Endothelial cell of hepatic sinusoid (primary cell): ENCODE measurements at regions not wholly inside any gene's neighbourhood (a gene's known extent, or its start where the extent isn't known, plus 50 kb on each side); places are given as distances from the start of the nearest gene placed in this dataset.
"Not testable (repeated sequence)": the region's sequence is repeated elsewhere in the genome, so short reads cannot be mapped to it uniquely, and the experiment has no call there.

Experiments
- in situ Hi-C: cut with HindIII; loops from 2 replicates; pipeline ENCODE4 v1.10.0; 2017; ENCODE audit warnings: low sequenced_read_pairs

DNA sequence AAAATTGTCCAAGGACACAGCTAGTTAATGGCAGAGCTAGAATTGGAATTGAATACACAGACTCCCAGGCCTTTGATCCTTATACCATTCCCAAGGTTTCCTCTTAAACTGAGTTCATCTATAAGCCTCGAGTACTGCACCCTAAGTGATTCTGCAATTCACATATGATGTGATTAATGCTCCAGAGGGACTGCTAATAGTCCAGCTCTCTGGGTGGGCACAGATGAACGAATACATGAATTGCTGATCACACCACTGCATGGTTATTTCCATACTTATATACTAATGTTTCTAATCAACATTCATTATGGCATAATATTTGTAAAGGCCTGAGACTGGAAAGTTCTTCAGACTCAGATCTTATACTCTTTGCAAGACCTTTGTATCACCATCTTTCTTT is 101.8 kb downstream of the NUFIP1 start:
- in situ Hi-C loops = no loop called here

- in situ Hi-C loops = no loop called here
Observed at GRCh38 chr13:44884076-44884729, 105.1 kb downstream of the NUFIP1 start.

DNA sequence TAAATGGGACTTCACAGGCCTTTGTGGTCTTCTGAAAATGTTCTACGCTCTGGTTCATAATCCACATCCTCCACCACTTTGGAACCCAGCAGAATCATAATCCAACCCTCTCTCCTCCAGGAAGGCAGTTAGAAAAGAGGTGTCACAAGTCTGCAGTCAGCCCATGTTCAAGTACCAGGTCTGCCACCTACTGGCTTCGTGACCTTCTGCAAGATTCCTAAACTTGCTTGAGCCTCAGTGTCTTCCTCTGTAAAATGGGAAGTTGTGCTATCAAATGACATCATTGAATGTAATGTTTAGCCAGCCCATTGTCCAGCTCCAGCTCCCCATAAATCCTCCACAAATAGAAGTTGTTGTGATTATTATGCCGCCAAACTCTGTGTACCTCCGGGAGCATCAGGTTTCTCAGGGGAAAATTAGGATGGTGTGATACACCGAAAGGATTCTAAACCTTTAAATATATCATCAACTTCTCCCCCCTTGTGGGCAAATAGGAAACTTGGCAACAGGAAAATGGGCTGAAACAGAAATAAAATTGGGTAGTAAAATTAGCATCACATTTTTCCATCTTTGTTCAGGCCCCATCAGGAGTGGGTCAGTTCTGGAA is 109.7 kb downstream of the NUFIP1 start:
- in situ Hi-C loops = no loop called here

DNA sequence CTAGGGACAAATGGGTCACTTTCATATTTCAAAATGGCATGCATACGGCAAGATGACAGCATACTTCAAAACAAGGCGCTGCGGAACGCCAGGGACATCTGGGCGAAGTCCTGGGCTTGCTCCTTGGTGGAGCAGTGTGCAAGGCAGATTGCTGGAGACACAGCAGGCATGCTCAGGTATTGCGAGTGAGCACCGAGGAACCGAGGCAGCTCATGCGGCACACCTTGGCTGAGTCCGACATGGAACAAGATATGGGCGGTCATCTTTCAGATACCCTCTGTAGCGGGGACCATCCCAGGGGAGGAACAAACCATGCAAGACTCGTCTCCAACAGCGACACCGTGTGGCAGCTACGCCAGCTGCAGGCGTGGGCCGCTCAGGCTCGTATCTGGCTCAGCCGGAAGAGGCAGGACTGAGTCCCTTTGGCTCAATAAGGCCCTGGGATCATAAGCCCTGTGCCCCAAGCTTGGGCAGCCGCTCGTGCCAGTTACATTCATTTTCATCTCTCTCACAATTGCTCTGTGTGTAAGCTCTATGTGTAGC is 112.4 kb downstream of the NUFIP1 start:
- in situ Hi-C loops = no loop called here

GRCh38 chr13:44874886-44875630 is 114.2 kb downstream of the NUFIP1 start:
- in situ Hi-C loops = no loop called here

GRCh38 chr13:44874176-44874575 is 115.1 kb downstream of the NUFIP1 start:
- in situ Hi-C loops = no loop called here

DNA sequence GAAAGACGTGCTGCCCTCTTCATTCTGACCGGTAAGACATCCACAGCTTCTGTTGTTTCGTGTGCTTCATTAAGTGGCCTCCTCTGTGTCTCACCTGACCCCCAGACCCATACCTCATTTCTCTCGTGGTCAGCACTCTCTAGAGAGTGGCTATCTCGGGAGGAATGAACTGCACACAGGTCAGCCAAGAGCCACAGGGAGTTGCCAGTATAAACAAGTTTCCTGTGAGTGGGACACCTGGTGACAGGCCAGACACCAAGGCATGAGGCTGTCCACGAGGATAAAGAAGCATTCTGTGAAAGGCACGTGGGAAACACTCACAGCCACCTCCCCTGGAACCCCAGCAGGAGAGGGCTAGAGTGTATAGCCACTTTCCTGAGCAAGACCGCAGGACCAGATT is 115.8 kb downstream of the NUFIP1 start:
- in situ Hi-C loops = no loop called here

DNA sequence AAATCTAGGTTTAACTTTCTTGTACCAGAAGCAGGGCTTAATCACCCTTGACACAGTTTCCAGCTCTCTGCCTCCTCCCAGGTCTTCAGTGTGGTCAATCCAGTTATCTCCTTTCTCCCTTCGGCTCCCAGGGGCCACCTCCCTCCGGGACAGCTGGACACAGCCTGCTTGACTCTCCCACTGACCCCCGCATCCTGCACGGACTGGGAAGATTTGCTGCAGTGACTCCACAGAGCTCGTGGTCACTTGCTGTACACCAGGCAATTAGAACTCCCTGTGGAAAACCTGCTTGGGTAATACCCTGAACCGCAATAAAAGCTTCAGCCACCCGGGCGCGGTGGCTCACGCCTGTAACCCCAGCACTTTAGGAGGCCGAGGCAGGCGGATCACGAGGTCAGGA is 116.5 kb downstream of the NUFIP1 start:
- in situ Hi-C loops = no loop called here

- in situ Hi-C loops = no loop called here
Observed at GRCh38 chr13:44870456-44870929, 118.8 kb downstream of the NUFIP1 start.

DNA sequence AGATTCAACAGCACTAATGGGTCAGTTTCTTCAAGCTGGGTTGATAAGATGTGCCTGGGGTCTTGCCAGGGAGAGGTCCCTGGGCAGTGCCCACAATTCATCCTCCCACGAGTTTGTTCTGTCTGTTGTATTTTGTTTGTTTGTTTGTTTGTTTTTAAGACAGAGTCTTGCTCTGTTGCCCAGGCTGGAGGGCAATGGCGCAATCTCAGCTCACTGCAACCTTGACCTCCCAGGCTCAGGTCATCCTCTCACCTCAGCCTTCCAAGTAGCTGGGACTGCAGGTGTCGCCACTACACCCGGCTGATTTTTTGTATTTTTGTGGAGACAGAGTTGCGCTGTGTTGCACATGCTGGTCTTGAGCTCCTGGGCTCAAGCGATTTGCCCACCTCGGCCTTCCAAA is 120.1 kb downstream of the NUFIP1 start:
- in situ Hi-C loops = no loop called here

GRCh38 chr13:44868397-44868796 is 120.9 kb downstream of the NUFIP1 start:
- in situ Hi-C loops = no loop called here

- in situ Hi-C loops = no loop called here
Observed at GRCh38 chr13:44867825-44868224, 121.4 kb downstream of the NUFIP1 start.

DNA sequence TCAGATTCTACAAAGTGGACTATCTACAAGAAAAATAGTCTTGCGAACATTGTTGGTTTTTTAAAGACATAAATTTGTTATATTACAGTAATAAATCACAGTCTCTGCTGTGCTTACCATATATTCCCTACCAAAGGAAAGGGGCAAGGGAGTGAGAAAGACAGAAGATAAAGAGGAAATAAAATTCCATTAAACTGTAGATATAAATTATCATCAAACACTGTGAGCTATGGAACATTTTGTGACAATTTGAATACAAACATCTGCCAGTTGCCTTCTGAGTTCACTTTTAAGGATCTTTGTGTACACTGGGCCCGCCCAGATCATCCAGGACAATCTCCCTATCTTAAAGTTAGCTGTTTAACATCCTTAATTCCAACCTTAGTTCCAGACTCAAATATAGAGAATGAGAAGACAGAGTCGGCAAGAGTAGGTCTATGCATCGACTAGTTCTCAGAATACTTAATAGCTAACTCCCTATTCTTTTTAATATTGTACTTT is 122.8 kb downstream of the NUFIP1 start:
- in situ Hi-C loops = no loop called here

- in situ Hi-C loops = no loop called here
Observed at GRCh38 chr13:44865722-44866410, 123.4 kb downstream of the NUFIP1 start.

DNA sequence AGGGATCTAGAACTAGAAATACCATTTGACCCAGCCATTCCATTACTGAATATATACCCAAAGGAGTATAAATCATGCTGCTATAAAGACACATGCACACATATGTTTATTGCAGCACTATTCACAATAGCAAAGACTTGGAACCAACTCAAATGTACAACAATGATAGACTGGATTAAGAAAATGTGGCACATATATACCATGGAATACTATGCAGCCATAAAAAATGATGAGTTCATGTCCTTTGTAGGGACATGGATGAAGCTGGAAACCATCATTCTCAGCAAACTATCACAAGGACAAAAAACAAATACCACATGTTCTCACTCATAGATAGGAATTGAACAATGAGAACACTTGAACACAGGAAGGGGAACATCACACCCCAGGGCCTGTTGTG is 125.6 kb downstream of the NUFIP1 start:
- in situ Hi-C loops = not testable (repeated sequence)

- in situ Hi-C loops = no loop called here
Observed at GRCh38 chr13:44860454-44860853, 128.8 kb downstream of the NUFIP1 start.

GRCh38 chr13:44857736-44858135 is 131.5 kb downstream of the NUFIP1 start:
- in situ Hi-C loops = no loop called here

DNA sequence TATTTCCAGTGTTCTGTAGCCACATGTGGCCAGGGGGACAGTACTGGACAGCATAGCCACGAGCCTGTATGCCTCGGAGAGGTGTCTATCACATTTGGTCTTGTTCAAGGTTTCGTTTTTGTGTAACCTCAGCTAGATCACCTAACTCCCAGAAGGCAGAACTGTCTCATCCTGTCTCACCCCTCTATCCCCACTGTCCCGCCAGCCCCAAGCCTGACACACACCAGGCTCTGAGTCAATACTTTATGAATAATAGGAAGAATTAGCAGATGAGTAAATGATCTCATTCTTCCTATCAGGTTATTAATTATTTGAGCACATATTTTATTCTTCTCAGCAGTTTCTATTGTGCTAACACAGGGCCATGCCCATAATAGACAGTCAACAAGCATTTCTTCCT is 132.2 kb downstream of the NUFIP1 start:
- in situ Hi-C loops = no loop called here

GRCh38 chr13:44855860-44856259 is 133.4 kb downstream of the NUFIP1 start:
- in situ Hi-C loops = no loop called here

- in situ Hi-C loops = no loop called here
Observed at GRCh38 chr13:44854313-44855060, 134.8 kb downstream of the NUFIP1 start.
